IPS-15b (cell line): ENCODE measurements at regions not wholly inside any gene's neighbourhood (a gene's known extent, or its start where the extent isn't known, plus 50 kb on each side); places are given as distances from the start of the nearest gene placed in this dataset.
"Not testable (repeated sequence)": the region's sequence is repeated elsewhere in the genome, so short reads cannot be mapped to it uniquely, and the experiment has no call there.

Experiments
- H3K27me3 ChIP-seq: one replicate; pipeline ENCODE4 v1.6.1; 2013; ENCODE audit warnings: low read length; ENCODE audit not compliant: control insufficient read depth, insufficient read depth
- H3K36me3 ChIP-seq: one replicate; pipeline ENCODE4 v1.6.1; 2013; ENCODE audit warnings: low read length; ENCODE audit not compliant: control insufficient read depth, insufficient read depth
- H3K4me1 ChIP-seq: one replicate; pipeline ENCODE4 v1.6.1; 2013; ENCODE audit warnings: mild to moderate bottlenecking, low read length; ENCODE audit not compliant: control insufficient read depth, insufficient read depth
- H3K4me3 ChIP-seq: one replicate; pipeline ENCODE4 v1.5.1; 2013; ENCODE audit warnings: low read depth, low read length
- H3K9ac ChIP-seq: one replicate; pipeline ENCODE4 v1.6.1; 2013; ENCODE audit warnings: low read depth, mild to moderate bottlenecking, low read length
- H3K9me3 ChIP-seq: one replicate; pipeline ENCODE4 v1.6.1; 2013; ENCODE audit warnings: mild to moderate bottlenecking, low read length; ENCODE audit not compliant: control insufficient read depth, insufficient read depth

DNA sequence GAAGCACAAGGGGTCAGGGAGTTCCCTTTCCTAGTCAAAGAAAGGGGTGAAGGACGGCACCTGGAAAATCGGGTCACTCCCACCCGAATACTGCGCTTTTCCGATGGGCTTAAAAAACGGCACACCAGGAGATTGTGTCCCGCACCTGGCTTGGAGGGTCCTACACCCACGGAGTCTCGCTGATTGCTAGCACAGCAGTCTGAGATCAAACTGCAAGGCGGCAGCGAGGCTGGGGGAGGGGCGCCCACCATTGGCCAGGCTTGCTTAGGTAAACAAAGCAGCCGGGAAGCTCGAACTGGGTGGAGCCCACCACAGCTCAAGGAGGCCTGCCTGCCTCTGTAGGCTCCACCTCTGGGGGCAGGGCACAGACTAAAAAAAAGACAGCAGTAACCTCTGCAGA, 303.3 kb upstream of the GRM3 start:
- H3K9me3 ChIP-seq, H3K9ac ChIP-seq, H3K27me3 ChIP-seq, H3K4me1 ChIP-seq, H3K36me3 ChIP-seq, H3K4me3 ChIP-seq: not testable (repeated sequence)

DNA sequence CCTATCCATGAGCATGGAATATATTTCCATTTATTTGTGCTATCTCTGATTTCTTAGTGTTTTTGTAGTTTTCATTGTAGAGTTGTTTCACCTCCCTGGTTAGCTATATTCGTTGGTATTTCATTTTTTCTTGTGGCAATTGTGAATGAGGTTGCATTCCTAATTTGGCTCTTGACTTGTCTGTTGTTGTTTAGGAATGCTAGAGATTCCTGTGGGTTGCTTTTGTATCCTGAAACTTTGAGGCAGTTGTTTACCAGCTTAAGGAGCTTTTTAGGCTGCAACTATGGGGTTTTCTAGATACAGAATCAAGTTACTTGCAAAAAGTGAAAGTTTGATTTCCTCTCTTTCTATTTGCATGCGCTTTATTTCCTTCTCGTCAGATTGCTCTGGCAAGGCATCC, 304.7 kb upstream of the GRM3 start:
- no peak overlapping the region for H3K4me3 ChIP-seq
- H3K4me1 ChIP-seq, result no peaks in the 10 kb centered on the region
- H3K36me3 ChIP-seq, result no peaks in the 10 kb centered on the region
- H3K27me3 ChIP-seq, result no peaks in the 10 kb centered on the region
- no peak overlapping the region for H3K9ac ChIP-seq
- no peaks in the 10 kb centered on the region for H3K9me3 ChIP-seq

DNA sequence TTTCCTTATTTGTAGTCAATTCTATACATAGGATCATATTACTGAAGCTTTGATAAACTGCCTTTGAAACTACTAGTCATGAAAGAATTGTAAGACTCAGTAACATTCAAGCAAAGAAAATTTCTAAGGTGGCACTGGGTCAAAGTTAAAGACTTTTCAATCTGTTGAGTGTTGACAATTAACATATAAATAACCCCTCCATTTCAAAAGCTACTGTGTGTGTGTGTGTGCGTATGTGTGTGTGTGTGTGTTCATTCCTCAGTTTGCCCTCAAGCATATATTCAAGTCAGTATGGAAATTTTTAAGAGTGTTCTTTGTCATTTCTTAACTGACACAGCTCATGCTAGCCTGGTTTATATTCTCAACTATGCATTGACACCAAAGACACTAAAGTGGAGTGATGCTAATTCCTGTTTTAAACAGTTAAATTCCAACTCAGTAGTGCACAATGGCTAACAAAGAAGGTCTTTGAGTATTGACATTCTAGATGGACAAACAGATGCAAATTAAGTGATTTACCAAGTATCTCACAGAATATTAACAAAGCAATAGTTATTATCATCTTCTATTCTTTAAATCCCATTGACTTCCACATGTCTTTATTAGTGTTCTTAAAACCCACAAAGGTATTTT, 314.8 kb upstream of the GRM3 start:
- no peak overlapping the region for H3K9ac ChIP-seq
- no peaks in the 10 kb centered on the region for H3K9me3 ChIP-seq
- H3K27me3 ChIP-seq, result no peaks in the 10 kb centered on the region
- H3K36me3 ChIP-seq, result no peaks in the 10 kb centered on the region
- H3K4me3 ChIP-seq, result no peak overlapping the region
- H3K4me1 ChIP-seq, result peaks cover 8% of the 10 kb centered on the region

DNA sequence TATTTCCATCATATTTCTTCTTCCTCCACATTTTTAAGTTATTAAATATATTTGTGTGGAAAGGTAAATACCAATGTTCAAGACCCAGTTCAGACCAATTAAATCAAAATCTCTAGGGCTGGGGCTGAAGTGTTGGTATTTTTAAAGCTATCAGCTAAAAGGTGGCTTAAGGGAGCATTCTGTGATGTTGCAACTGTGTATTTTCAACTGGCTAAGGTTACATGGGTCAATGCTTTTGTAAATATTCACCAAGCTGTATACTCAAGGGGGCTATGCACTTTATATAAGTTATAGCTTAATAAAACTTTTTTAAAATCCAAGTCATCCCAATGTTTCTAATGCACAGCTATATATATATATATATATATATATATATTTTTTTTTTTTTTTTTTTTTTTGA, 316.9 kb upstream of the GRM3 start:
- Histone ChIP-seq H3K36me3 (no peaks in the 10 kb centered on the region), H3K4me1 (peaks cover 8% of the 10 kb centered on the region), H3K9ac (no peak overlapping the region), H3K4me3 (no peak overlapping the region), H3K27me3 (no peaks in the 10 kb centered on the region), H3K9me3 (no peaks in the 10 kb centered on the region)

DNA sequence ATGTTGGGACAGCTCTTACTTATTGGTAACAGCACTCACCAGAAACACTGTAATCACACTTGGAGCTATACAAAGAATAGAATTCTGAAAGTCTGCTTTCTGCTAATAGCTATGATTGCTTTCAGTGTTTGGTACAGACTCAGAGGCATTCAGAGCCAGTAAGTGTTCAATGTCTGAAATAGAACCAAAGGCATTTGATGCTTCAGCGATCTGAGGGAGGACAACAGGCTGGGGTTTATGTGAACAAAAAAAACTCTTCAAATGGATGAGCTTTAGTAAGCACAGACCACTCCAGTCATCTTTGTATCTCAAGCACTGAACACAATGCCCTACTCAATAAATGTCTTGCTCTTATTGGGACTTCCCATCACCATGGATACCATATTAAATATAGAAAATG, 322.8 kb upstream of the GRM3 start:
- Histone ChIP-seq H3K4me1 (no peaks in the 10 kb centered on the region), H3K36me3 (no peaks in the 10 kb centered on the region), H3K9me3 (no peaks in the 10 kb centered on the region), H3K4me3 (no peak overlapping the region), H3K9ac (no peak overlapping the region), H3K27me3 (no peaks in the 10 kb centered on the region)

DNA sequence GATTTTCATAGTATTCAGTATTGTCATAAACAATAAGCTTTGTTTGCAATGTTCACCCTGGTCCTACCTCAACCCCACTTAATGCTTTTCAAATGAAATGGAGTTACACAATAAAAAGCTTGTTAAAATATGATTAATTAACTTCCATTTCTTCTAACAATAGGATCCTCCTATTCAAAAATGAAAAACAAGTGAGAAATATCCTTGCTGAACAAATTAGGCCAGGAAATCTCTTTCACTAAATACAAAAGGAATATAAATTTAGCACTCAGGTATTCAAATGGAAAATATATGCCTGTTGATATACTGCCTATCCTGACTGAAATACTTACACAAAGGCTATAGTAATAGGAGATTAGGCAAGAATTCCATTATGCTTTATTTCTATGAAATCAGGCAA, 323.4 kb upstream of the GRM3 start:
- H3K27me3 ChIP-seq, result no peaks in the 10 kb centered on the region
- no peaks in the 10 kb centered on the region for H3K36me3 ChIP-seq
- no peaks in the 10 kb centered on the region for H3K9me3 ChIP-seq
- no peak overlapping the region for H3K9ac ChIP-seq
- H3K4me3 ChIP-seq, result no peak overlapping the region
- H3K4me1 ChIP-seq, result no peaks in the 10 kb centered on the region

DNA sequence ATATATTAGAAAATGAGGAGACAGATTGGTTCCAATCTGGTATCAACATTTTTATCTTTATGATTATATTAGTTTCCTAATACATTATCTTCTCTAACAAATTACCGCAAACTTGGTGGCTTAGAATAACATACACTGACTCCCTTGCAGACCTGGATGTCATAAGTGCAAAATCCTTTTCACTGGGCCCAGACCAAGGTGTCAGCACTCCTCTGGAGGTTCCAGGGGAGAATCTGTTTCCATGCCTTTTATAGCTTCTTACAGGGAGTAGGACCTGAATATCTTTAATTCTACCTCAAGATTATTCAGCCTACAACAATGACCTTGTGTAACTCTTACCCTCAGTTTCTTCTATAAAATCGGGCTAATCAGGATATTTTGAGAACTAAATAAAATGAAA, 329.9 kb upstream of the GRM3 start:
- Histone ChIP-seq H3K4me3 (no peak overlapping the region), H3K9ac (no peak overlapping the region), H3K4me1 (peaks cover 6% of the 10 kb centered on the region), H3K9me3 (no peaks in the 10 kb centered on the region), H3K36me3 (no peaks in the 10 kb centered on the region), H3K27me3 (no peaks in the 10 kb centered on the region)

DNA sequence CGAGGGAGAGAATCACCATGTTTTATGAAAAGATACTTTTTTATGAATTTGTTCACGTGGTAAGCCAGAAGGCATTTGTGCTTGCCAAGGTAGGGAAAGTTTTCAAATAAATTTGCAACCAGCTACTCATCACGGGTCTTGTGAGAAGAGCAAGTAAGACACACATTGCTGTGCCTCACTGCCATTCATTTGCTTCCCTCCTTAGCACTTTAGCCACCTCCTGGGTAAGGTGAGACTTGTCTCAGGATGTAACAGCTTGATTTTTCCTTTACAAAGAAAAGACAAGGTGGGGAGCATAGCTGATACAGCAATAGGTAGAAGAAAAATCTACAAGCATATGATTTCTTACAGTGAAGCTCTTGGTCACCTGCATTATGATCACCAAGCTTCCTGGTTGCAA, 342.4 kb upstream of the GRM3 start:
- Histone ChIP-seq H3K36me3 (no peaks in the 10 kb centered on the region), H3K27me3 (no peaks in the 10 kb centered on the region), H3K9me3 (no peaks in the 10 kb centered on the region), H3K9ac (no peak overlapping the region), H3K4me3 (no peak overlapping the region), H3K4me1 (peaks cover 15% of the 10 kb centered on the region)

DNA sequence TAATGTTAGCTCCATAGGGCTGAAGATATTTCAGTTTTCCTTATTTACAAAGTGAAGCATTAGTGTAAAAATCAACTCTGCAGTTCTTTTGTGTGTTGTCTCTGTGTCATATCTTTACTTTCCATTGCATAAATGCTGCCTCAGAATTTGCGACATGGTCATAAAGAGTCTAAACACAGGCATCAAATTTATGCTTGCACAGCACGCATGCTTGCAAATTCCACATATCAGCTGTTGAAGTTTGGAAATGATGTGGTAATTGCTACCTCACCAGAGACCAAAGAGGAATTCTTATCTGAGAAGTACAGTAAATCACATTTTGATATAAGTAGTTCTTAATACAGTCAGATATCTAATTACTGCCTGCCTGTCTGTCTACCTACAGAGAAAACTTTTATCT, 348.2 kb upstream of the GRM3 start:
- no peaks in the 10 kb centered on the region for H3K9me3 ChIP-seq
- H3K4me3 ChIP-seq, result no peak overlapping the region
- no peaks in the 10 kb centered on the region for H3K27me3 ChIP-seq
- H3K4me1 ChIP-seq, result no peaks in the 10 kb centered on the region
- H3K36me3 ChIP-seq, result no peaks in the 10 kb centered on the region
- no peak overlapping the region for H3K9ac ChIP-seq

DNA sequence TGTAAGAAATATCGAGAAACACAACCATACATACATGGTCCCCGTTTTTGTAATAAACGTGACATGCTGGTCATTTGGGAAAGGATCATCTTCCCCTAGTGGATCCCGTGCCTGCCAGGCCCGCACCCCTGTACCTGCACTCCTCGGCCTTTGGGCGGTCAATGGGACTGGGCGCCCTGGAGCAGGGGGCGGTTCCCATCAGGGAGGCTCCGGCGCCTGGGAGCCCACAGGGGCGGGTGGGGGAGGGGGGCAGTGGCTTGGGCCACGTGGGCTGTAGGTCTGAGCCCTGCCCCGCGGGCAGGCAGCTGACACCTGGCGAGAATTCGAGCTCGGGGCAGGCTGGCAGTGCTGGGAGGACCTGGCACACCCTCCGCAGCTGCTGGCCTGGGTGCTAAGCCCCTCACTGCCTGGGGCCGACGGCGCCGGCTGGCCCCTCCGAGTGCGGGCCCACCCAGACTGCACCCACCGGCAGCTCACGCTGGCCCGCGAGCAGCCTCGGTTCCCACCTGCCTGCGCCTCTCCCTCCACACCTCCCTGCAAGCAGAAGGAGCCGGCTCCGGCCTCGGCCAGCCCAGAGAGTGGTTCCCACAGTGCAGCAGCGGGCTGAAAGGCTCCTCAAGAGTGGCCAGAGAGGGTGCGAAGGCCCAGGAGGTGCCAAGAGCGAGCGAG, 361.6 kb upstream of the GRM3 start:
- H3K9me3 ChIP-seq, result no peaks in the 10 kb centered on the region
- H3K36me3 ChIP-seq, result no peaks in the 10 kb centered on the region
- H3K9ac ChIP-seq, result no peak overlapping the region
- no peak overlapping the region for H3K4me3 ChIP-seq
- no peaks in the 10 kb centered on the region for H3K4me1 ChIP-seq
- H3K27me3 ChIP-seq, result no peaks in the 10 kb centered on the region

DNA sequence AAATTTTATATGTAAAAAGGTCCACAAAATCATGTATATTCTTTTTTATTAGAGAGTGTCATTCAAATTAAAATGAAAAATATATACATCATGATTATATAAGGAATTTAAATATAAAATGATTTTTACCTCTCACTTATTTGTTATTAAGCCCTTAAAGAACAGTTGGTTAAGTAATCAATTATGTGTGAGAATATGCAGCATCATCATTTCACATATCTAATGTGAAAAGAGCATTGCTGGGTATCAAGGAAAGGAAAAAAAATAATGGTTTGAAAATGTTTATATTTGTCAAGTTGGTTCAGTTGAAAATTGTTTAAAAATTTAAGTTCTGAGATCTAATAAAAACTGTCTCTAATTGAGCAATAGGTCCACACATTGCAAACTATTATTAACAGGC, 363.6 kb upstream of the GRM3 start:
- Histone ChIP-seq H3K4me3 (no peak overlapping the region), H3K36me3 (no peaks in the 10 kb centered on the region), H3K9ac (no peak overlapping the region), H3K9me3 (no peaks in the 10 kb centered on the region), H3K4me1 (no peaks in the 10 kb centered on the region), H3K27me3 (no peaks in the 10 kb centered on the region)

DNA sequence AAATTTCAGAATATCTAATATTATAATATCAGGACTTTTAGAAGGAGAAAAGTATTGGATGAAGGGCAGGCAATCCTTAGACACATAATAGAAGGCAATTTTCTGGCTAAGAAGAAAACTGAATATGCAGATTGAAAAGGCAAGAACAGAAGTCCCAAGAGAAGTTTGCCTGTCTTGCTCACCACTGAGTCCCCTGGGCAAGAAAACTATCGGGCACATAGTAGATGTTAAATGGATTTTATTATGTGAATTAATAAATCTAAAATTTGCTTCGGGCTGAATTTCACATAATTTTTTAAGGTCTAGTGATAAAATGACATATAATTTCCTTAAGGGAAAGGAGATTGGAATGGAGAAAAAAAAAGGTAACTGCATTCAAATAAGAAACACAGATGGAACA, 380.9 kb upstream of the GRM3 start:
- Histone ChIP-seq H3K9me3 (no peaks in the 10 kb centered on the region), H3K27me3 (no peaks in the 10 kb centered on the region), H3K4me3 (no peak overlapping the region), H3K36me3 (no peaks in the 10 kb centered on the region), H3K9ac (no peak overlapping the region), H3K4me1 (no peaks in the 10 kb centered on the region)
